ENCODE measurements at regions not wholly inside any gene's neighbourhood (a gene's known extent, or its start where the extent isn't known, plus 50 kb on each side); places are given as distances from the start of the nearest gene placed in this dataset.
"Not testable (repeated sequence)": the region's sequence is repeated elsewhere in the genome, so short reads cannot be mapped to it uniquely, and the experiment has no call there.

DNA sequence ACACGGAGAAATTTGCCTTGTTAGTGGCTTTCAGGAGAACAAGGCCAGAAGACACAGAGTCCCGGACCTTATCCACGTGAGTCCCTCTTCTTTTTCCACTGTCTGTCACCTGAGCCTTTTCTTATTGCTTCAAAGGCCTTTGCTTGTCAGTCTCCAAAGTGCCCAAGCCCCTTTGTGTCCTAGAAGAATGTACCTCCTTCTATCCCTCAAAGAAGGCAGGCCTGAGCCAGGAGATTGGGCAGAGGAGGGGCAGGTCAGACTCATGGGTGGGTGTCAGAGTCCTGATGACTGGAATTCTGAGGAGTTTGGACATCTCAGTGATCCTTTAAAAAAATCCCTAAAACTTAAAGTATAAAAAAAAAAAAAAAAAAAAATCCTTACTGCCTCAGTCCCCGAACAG, 299.6 kb upstream of the NCAM1 start:
- DNase-seq = no peak

DNA sequence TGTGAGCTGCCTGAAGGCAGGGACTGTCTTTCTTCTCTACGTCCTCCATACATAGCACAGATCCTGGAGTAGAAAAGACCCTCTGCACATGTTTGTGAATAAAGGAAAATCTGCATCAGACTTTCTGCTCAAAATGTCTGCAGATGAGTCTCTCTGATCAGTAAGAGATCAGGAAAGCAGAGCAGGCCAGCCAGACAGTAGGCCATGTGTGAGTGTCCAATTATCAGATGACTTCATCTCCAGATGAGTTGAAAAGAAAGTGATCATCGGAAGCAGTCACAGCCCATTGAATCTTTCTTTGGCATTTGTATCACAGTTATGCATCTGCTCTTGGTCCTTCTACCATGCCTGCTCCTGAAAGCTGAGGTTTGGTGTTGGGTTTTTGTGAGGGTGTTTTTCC, 298.7 kb upstream of the NCAM1 start:
- no peak for DNase-seq

DNA sequence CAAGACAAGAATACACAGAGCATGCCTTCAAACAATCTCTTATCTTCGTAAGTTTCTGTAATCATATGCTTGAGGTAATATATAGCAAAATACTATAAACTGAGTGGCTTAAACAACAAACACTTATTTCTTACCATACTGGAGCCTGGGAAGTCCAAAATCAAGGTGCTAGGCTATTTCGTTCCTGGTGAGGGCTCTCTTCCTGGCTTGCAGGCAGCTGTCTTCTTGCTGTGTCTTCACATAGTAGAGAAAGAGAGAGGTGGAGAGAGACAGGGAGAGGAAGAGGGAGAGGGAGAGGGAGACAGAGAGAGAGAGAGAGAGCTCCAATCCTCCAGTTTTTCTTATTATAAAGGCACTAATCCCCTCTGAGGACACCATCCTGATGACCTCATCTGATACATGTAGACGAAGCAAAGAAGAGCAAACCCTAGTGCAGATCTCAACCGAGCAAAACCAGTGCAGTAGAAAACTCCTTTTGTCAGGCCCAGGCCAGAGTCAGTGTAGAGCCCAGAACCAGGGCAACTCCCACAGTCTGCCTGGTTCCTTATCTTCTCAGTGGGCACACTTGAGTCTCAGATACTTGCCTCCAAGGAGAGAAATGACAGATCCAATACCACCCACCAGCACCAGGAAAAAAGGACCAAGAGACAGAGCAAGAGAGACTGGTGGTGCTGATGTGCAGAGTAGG, 297.1 kb upstream of the NCAM1 start:
- no peak for DNase-seq

DNA sequence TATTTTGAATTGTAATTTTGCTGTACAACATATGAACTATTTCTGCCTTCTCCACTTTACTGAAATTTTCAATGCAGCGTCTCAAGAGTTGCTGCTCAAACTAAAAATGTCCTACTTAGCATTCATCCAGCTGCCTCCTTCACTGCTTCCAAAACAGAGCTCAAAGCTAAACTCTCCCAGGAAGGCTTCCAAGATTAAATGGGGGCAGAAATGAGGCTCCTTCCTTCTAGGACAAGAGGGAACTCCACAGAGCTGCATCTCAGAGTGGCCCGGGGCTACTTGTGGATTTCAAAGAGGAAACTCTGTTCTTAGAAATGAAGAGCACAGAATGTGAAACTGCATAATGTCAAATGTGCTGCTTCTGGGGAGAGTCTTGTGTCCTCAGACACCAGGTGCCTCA, 295.9 kb upstream of the NCAM1 start:
- DNase-seq = no peak

DNA sequence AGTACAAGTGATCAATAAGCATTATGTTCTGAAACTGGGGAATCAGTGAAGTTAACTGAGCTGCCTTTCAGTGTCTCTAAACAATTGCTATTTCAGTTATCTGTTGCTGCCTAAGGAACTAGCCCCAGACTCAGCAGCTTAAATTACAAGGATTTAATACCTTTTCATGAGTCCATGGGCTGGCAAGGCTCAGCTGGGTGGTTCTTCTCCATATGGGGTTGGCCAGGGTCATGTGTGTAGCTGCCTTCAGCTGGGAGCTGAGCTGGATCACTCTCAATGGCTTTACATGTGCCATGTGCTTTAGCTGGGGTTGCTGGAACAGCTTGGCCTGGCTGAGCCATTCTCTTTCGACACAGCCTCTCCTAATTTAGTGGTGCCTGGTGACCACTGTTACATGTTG, 295.0 kb upstream of the NCAM1 start:
- DNase-seq = no peak

DNA sequence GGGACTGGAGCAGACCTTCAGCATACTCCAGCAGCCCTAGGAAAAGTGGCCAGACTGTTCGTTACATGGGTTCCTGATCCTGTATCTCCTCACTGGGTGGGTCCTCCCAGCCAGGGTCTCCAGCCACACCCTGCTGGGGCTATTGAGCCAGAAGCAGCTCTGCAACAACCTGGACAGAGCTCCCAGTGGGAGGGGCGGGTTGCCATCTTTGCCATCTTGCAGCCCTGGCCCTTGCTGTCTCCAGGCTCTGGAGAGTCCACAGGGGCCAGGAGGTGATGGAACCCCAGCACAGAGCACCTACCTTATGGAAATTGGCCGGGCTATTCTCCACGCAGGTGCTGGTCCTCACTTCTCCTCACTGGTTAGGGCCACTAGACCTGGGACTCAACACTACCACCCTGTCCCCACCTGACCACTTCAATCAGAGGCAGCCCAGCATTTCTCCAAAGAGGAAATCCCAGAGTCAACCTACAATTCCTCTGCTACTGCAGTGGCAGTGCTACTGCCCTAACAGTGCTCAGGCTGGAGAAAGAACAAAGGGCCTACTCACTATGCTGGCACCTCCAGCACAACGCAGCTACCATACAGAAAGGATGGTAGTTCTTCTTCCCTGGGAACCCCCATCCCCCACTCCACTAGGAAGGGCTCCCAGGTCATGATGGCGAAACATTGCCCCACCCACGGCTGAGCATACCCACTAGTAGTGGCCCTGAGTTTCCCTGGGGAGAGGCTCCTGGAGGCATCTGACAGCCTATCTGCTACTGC, 290.2 kb upstream of the NCAM1 start:
- no peak for DNase-seq

DNA sequence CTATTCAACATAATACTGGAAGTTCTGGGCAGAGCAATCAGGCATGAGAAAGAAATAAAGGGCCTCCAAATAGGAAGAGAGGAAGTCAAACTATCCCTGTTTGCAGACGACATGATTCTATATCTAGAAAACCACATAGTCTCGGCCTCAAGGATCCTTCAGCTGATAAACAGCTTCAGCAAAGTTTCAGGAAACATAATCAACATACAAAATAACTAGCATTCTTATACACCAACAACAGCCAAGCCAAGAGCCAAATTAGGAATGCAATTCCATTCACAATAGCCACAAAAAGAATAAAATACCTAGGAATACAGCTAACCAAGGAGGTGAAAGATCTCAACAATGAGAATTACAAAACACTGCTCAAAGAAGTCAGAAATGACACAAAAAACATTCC, 287.8 kb upstream of the NCAM1 start:
- DNase-seq = peak; percentile 46

DNA sequence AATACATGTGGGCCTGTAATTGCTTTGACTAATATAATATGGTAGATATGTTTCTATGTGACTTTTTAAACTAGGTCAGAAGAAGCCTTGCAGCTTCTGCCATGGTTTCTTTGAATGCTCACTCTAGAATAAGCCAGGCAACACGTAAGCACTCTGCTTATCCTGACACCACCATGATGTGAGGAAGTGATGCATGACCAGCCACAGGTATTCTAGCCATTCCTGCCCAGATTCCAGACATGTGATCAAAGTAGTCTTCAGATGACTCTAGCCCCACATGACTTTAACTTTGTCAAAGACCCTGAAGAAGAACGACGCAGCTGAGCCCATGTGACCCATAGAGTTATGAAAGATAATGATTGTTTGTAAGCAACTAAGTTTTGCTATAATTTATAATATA, 276.1 kb upstream of the NCAM1 start:
- no peak for DNase-seq

DNA sequence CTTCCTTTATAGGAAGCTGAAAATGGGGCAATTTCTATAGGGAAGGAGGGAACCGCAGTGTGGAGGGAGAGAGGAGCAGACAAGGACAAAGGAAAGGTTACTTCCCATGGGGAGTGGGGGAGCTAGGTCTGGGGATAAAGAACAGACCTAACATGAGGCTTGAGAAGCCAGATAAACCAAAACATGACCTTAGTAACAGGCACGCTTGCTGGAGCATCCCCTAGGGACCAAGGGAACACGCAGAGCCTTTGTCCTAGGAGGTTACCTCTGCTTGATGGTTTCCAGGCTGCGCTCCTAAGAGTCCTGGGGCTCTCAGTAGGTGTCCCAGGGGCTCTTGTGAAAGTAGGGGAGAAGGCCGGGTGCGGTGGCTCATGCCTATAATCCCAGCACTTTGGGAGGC, 271.4 kb upstream of the NCAM1 start:
- no peak for DNase-seq

DNA sequence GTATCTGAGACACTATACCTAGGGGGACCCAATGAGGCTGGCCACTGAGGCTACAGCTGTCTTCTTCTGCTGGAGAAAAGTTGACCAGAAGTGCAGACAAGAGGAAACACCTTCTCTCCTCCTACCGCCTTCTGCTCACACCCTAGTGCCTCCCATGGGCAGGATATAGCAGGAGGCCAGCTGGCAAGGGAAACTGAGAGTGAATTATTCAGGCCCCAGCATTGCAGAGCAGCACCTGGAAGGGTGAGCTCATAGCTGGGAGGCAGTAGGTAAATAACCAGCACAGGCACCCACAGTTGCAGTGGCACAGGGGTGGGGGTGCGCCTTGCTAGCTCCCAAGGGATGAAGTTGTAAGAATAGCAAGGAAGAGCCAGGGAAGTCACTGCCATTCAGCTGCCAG, 267.4 kb upstream of the NCAM1 start:
- DNase-seq = no peak

DNA sequence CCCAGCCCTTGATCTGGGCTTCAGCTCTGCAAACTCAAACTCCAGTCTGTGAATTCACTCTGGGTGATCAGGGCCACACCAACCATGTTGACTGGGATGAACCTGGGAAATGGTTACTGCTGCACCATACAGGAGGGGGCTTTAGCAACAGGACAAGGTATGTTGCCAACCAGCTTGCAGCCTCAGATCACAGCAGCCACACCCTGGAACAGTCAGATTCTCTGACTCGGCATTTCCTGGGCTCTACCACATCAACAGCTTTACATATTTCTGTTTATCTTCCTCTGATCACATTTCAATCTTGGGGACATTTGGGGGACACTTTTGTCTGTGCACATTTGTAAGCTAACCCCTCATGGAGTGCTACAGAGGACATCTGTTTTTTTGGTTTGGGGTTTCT, 267.0 kb upstream of the NCAM1 start:
- no peak for DNase-seq

DNA sequence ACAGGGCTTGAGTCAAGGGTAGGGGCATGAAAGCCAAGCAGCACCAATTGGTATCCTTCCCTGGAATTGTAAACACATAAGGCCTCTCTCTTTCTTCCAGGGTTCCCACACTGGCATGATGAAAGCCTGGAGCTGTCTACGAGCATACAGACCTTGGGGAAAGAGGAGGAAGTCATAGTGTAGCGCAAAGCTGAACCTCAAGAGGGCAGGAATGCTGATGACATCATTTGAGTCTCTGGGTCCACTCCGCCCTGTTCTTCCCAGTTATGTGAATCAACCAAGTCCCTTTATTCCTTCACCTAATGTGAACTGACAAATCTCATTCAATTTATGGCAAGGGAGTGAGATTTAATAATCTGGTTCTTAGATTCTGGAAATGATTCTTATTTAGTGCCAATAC, 266.4 kb upstream of the NCAM1 start:
- no peak for DNase-seq

DNA sequence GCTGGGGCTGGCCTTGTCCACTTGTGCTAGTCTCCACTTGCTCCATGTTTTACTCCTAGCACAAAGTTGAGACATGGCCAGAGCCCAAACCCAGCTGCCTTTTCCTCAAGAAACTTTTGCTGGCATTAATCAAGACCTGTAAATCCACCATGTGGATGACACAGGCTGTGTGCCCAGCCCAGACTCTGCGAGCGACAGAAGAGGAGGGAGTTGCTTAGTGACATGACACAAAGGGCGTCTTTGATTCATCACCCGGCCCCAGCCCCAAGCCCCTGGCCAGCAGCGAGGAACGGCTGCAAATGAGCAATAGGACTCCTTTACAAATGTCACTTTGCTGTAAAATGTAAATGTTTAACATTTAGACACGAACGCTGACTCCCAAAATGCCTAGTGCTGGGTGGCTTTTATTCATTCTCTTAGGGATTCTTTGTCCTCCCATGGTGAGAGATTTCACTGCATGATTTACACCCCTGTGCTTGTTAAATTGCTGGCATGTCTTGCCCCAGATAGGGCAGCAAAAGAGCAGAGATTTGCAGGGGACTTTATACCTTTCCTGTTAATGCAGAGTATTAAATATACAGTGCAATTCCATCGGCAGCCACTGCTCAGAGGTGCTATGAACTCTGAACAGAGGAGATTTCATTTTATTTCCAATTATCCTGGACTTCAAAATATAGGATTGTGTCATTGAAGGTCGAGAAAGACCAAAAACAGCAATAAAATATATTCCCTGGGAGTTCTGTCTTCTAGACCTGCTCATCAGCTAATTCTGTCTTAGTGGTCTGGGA, 263.6 kb upstream of the NCAM1 start:
- no peak for DNase-seq

DNA sequence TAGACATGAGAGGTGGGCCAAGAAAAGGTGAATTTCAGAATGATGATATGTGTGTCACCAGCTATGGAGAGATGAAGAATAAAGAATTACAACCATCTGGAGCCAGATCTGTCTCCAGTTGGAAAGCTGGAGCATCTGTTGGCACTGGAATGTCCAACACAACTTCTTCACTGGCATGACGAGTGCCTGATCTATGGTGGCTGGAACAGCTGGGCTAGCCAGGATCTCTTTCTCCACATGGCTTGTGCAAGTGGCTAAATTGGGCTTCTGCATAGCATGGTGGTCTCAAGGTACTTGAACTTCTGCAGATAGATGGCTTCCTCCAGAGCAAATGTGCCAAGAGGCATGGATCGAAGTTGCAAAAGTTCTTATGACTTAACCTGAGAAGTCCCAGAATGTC, 256.1 kb upstream of the NCAM1 start:
- DNase-seq = no peak

DNA sequence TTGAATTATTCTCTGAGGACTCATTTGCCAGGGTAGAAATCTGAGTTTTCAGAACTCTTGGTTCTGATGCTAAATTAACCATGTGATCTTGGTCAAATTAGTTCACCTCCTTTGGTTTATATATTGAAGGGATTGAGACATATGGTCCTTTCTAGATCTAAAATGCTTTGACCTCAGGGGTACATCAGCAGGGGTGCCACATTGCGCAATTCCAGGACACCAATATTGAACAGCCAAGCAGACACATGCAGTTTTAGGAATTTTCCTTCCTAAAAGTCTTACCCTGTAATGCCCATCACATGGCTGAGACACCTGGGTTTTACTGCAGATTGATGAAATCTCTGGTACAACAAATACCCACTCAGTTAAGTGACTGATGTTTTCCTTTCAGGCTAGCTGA, 254.4 kb upstream of the NCAM1 start:
- DNase-seq = no peak

DNA sequence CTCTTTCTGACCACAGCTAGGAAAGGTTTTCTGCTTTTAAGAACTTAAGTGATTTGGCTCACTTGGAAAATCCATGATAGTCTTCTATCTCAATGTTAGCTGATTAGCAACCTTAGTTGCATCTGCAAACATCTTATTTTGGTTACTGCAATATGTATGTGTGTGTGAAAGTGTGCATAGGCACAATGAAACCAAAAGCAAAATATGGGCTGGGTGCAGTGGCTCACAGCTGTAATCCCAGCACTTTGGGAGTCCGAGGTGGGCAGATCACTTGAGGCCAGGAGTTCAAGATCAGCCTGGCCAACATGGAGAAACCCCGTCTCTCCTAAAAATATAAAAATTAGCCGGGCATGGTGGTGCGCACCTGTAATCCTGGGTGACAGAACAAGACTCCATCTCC, 246.9 kb upstream of the NCAM1 start:
- not testable (repeated sequence) for DNase-seq

DNA sequence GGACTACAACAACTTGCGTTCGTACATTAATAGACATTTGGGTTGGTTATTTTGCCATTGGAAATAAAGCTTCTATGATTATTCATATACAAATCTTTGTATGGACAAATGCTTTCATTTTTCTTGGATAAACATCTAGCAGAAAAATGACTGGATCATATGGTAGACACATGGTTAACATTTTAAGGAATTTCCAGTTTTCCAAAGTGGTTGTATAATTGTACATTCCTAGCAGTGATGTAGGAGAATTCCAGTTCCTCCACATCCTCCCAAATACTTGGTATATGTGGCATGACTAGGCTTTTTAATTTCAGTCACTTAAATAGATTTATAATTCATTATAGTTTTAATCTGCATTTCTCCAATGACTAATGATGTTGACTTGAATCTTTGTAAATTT, 246.2 kb upstream of the NCAM1 start:
- no peak for DNase-seq

DNA sequence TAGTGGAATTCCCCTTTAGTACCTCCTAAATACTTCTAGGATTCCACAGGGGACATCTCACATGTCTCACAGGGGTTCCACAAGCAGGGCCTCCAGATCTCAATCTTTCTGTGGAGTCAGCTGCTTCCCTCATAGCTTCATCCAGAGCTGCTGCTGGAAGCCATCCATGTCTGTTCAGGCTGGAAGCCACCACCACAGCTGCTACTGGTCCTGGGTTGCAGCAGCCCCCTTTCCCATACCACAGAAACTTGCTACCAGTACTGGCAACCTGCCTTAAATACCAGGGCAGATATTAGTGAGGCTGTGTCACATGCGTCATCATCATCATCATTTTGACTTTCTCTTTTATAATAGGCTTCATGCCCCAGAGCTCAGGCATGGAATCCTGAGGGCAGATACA, 242.7 kb upstream of the NCAM1 start:
- DNase-seq = no peak

DNA sequence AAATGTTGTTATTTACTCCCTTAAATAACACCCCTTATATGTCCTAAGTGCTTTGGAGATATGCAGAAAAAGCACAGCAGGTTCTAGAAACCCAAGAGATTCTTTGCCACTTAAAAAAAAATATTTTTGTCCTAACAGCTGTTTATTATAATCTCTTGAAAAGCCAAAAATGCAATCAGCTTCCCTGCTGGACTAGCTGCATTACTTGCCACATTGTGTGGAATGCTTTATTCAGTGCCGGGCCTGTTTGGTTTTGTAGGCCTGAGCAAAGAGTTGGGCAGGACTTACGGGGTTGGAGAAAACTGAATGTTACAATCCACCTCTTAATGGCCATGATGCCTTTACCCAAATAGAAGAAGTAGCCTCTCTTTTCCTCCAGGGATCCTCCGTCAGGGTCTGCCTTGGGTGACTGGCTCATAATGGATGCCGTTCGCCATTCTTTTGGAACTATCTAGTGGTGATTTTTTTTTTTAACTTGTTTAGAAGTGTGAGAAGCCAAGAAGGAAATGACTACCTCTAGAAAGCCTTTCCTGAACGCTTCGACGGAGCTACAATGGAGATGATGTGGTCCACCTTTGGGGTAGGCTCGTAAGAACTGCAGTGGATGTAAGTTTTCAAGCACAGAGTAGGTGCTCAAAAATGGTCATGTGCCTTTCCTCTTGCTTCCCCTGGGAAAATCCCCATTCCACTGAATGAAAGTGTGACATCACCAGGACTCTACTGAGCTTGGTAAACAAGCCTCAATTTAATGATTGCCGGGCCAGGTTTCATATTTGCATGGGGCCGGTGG, 241.3 kb upstream of the NCAM1 start:
- DNase-seq = no peak

DNA sequence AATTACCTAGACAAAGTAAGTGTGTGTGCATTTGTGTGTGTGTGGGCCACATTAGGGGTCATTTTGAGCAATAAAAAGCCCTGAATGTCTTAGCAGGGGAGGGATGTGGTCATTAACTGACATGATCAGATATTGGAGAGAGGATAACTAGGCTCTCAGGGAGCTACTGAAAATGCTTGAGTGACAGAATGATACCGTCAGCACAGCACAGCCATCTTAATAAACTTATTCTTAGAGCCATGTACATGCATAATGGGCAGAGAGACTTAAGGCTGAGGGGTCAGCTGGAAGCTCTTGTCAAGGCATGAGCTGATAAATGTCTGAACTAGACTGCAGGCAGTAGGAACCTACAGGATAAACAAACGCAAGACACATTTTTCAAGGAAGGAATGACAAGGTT, 239.1 kb upstream of the NCAM1 start:
- no peak for DNase-seq

DNA sequence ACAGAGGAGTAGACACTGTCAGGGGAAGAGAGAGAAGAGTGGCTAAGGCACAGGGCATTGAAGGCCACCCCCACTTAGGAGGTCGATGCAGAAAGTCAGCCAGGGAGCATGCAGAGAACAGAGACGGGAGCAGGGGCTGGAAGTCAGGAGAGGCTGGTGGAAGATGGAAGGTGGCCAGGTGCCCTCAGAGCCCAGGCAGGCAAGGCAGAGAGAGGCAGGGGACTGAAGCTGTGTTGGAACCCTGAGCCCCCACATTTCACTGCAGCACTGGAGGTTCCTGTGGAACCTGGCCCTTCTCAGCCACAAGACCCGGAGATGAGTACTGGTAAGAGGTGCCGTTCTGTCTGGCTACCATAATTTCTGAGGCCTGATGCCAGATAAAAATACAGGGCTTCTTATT, 238.3 kb upstream of the NCAM1 start:
- DNase-seq = no peak

DNA sequence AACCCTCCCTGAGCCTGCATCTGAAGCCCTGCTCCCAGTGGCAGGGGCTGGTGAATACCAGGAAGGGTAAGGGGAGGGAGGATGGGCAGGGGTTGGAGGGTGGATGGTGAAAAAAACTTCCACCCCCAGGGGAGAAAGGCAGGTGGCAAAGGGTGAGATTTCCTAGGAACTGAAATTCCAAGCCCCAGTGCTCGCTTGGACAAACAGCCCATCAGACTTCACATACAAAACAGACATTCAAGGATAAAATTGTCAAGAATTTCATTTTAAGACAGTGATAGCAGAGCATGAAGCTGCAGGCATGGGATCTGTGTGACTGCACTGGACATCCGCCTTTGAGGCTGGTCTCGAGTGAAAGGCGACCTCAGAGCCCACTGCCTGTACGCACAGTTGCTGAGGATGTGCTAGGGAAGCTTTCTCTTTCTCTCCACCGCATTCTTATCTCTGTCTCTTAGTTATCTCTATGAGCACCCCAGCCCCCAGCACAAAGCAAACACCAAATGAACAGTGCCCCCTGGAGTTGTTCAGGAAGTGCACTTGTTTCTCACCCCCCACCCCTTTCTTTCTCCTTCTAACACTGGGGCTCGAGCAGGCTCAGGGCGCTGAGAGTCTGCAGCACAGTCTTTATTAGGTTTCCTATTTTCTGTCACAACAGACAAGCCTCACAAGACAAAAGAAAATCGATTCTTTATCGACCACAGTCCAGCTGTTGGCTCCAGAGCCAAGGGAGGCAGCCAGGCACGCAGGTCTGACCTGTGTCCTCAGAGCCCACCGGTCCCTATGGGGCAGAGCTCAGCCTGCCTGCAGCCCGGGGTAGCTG, 237.3 kb upstream of the NCAM1 start:
- peak; percentile 11 for DNase-seq

DNA sequence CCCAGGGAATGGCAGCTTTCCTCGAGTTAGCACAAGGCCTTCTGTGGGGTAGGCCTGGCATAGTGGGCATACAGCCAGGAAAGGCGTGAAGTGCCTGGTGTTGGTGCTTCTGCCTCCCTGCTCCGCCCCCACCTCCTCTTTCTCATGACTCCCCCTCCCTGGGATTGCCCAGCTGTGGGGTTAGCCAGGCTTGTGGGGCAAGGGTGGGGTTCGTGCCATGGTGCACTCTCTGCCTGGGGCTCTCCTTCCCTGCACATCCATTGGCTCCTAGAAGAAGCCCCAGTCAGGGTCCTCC, 236.8 kb upstream of the NCAM1 start:
- no peak for DNase-seq
